Gastroesophageal sphincter (tissue), 4 donors: ENCODE measurements at regions not wholly inside any gene's neighbourhood (a gene's known extent, or its start where the extent isn't known, plus 50 kb on each side); places are given as distances from the start of the nearest gene placed in this dataset.

ENCODE experiments used
- ATAC-seq: fragments of 150-250 bp; one replicate; pipeline ENCODE4 v1.9.1; 2016; ENCODE audit warnings: mild to moderate bottlenecking, moderate library complexity
- H3K27ac ChIP-seq, 4 donors: fragments of 200-600 bp; sonication (generic) in 3 of 4; 1 replicate in 3 of 4; 2 replicates in 1 of 4; pipeline ENCODE4 v1.5.1; 2016 to 2019
- H3K27me3 ChIP-seq: fragments of 200-600 bp; sonication (generic); one replicate; pipeline ENCODE4 v1.5.1; 2019
- H3K36me3 ChIP-seq, 2 donors: fragments of 200-600 bp; sonication (generic); one replicate each; pipeline ENCODE4 v1.5.1; 2019; ENCODE audit warnings: control low read depth in 1 of 2
- H3K4me1 ChIP-seq, 3 donors: fragments of 200-600 bp; sonication (generic); 1 replicate in 2 of 3; 2 replicates in 1 of 3; pipeline ENCODE4 v1.5.1; 2016 to 2019; ENCODE audit warnings: control low read depth in 2 of 3
- H3K4me3 ChIP-seq, 2 donors: fragments of 200-600 bp; sonication (generic); one replicate each; pipeline ENCODE4 v1.5.1; 2019; ENCODE audit warnings: mild to moderate bottlenecking in 1 of 2, moderate library complexity in 1 of 2
- H3K9me3 ChIP-seq, 3 donors: fragments of 200-600 bp; sonication (generic); one replicate each; pipeline ENCODE4 v1.5.1; 2017 to 2019; ENCODE audit warnings: control low read depth in 2 of 3
- EP300 ChIP-seq: sonication (generic); formaldehyde crosslinking; IDR thresholded peaks from one replicate; pipeline ENCODE4 v1.6.1; 2017; ENCODE audit warnings: antibody characterized with exemption, mild to moderate bottlenecking
- POLR2A ChIP-seq, 2 donors: fragments of 450-650 bp; IDR thresholded peaks; one replicate each; pipeline ENCODE4 v1.6.1; 2017; ENCODE audit warnings: antibody characterized with exemption in 2 of 2, mild to moderate bottlenecking in 2 of 2, moderate library complexity in 1 of 2
- POLR2AphosphoS5 ChIP-seq: sonication (generic); formaldehyde crosslinking; IDR thresholded peaks from one replicate; pipeline ENCODE4 v1.6.1; 2017; ENCODE audit warnings: antibody characterized with exemption
- WGBS, 2 donors: methylation state at CpG; one replicate each; pipeline ENCODE4 v1.1.5; 2018; ENCODE audit warnings: low coverage in 1 of 2; 5-methylcytosine and 5-hydroxymethylcytosine counted together
- TF ChIP-seq, protein P1 (sequence below), 4 experiments: fragments of 200-600 bp in 2 of 4; fragments of 450-650 bp in 2 of 4; sonication (generic) in 1 of 4; IDR thresholded peaks; one replicate each; pipeline ENCODE4 v1.5.1; 2017 to 2019; ENCODE audit warnings: antibody characterized with exemption in 4 of 4, mild to moderate bottlenecking in 2 of 4, moderate library complexity in 2 of 4

DNA sequence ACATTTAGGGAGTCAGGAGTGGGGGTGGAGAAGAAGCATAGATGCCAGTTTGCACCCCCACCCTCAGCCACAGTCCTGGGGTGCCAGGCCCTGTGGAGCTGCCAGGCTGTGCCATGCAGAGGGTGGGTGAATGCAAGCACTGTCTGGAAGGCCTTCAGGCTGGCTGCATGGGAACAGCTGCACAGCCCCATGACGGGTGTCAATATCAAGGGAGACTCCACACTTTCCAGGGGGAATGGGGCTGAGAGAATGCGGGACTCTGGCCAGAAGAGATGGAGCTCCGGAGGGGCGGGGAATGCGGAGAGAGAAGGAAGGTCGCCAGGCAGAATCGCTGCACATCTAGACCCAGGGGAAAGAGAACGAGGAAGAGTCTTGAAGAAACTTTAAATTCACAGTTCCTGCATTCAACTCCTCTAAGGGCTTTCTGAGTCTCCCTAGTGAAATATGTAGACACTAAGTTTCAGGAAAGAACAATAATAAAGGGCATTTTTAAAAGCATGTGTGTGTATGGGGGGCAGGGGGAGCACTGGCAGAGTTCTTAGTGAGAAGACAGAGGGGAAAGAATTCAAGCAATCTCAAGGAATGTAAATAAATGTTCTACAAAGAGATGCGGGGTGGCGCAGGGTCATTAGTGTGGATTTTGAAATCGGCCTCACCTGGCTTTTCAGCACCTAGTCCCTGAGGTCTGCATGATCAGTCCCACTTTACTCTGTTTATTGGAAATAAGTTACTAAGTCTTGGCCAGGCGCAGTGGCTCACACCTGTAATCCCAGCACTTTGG, 59.1 kb downstream of the BOD1 start:
- Histone ChIP-seq H3K27ac (peak overlapping the region in 1 of 4 donors; percentile 16), H3K27me3 (no peaks in the 10 kb centered on the region)

DNA sequence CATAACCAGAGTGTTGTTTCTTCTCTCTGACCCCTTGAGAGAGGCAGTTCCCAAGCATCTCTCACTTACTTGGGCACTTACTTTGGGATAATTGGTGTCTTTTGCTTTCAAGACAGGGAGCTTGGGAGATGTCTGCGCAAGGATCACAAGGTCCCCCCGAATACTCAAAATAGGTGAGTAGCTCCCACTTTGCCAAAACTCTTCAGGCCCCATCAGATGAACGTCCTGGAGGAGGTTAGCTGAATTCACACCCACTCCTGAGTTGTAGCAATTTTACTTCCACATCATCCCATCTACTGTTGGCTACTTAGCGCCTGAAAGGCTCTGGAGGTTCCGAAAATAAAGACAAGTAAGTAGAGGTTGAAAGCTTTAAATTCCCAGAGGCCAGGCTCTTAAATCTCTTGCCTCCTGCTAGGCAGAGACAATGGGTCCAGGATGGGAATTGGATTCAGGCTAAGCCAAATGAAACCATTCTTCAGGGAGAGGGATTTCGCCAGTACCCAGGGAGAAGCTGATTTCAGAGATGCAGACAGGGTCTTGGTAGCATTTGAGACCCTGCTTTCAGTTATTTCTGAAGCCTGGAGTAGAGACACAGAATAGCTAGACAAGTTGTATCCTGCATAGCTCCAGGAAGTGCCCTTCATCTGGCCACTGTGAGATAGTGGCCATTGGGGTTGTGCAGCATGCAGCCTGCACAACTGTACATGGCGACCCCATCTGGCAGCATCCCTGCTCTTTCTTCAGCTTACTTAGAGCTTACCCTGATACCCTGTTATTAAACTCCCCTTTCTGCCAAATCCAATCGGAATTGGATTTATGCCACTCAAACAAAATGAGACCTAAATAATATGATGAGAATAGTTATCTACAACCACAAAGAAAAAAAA, 60.1 kb downstream of the BOD1 start:
- Histone ChIP-seq H3K4me3 (no peak overlapping the region), H3K27ac (peak overlapping the region in 1 of 4 donors; percentile 49), H3K36me3 (no peaks in the 10 kb centered on the region), H3K27me3 (no peaks in the 10 kb centered on the region), H3K9me3 (peaks cover 0 to 21% (median 0%) of the 10 kb centered on the region in 3 donors), H3K4me1 (peaks cover 0 to 30% (median 5%) of the 10 kb centered on the region in 3 donors)
- no peak for ATAC-seq
- 91 to 97% methylated on average over 5 to 6 of the region's 8 CpGs for WGBS, 2 donors
- TF ChIP-seq POLR2AphosphoS5 = no peak
- no peak for TF ChIP-seq POLR2A (IDR thresholded peaks at IDR 0.05)
- no peak for TF ChIP-seq EP300
- TF ChIP-seq, protein P1, sequence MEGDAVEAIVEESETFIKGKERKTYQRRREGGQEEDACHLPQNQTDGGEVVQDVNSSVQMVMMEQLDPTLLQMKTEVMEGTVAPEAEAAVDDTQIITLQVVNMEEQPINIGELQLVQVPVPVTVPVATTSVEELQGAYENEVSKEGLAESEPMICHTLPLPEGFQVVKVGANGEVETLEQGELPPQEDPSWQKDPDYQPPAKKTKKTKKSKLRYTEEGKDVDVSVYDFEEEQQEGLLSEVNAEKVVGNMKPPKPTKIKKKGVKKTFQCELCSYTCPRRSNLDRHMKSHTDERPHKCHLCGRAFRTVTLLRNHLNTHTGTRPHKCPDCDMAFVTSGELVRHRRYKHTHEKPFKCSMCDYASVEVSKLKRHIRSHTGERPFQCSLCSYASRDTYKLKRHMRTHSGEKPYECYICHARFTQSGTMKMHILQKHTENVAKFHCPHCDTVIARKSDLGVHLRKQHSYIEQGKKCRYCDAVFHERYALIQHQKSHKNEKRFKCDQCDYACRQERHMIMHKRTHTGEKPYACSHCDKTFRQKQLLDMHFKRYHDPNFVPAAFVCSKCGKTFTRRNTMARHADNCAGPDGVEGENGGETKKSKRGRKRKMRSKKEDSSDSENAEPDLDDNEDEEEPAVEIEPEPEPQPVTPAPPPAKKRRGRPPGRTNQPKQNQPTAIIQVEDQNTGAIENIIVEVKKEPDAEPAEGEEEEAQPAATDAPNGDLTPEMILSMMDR (IDR thresholded peaks at IDR 0.05) = no peak

More for the DNA sequence above, 59.1 kb downstream of the BOD1 start:
- ATAC-seq = no peak
- 18 to 22% methylated on average over 9 to 11 of the region's 12 CpGs for WGBS, 2 donors
- Histone ChIP-seq H3K4me3 (no peak overlapping the region), H3K36me3 (no peaks in the 10 kb centered on the region), H3K4me1 (peaks cover 0 to 30% (median 5%) of the 10 kb centered on the region in 3 donors), H3K9me3 (peaks cover 0 to 24% (median 0%) of the 10 kb centered on the region in 3 donors)
- TF ChIP-seq EP300 (no peak), POLR2AphosphoS5 (no peak), POLR2A (IDR thresholded peaks at IDR 0.05) (no peak)
- TF ChIP-seq, protein P1 (IDR thresholded peaks at IDR 0.05) = no peak

DNA sequence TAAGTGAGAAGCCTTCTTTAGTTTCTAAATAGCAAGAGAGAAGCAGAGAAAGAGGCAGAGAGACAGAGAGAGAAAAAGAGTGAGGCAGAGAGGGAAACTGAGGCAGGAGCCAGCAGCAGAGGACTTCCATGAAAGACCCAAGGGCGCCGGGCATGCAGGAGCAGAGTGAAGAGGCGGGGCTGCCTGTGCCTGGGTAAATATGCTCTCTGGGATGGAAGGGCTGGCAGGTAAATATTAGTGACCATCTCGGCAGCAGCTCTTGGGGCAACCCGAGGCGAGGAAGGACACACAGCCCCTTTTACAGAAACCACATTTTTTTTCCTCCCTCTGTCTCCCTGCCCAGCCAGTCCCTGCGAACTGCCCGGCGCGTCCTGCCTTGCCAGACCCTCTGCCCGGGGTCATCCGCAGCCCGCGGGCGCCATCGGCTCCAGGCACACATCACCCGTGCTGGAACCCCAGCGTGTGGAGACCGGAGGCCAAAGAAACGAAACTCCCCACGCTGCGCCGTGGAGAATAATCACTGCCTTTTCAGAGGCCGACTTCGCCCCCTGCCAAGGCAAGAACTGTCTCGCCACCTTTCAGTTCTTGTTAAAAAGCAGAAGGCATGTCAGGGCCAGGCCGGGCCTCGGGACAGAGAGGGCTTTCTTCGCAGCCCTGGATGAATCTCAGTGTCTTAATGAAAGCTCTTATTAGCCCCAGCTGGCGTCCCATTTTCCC, 61.3 kb downstream of the BOD1 start:
- no peak for ATAC-seq
- Histone ChIP-seq H3K27me3 (no peaks in the 10 kb centered on the region), H3K4me3 (no peak overlapping the region), H3K27ac (peak overlapping the region in 2 of 4 donors; percentile 41 to 49), H3K4me1 (peaks cover 0 to 30% (median 5%) of the 10 kb centered on the region in 3 donors), H3K36me3 (no peaks in the 10 kb centered on the region), H3K9me3 (peaks cover 0 to 8% (median 0%) of the 10 kb centered on the region in 3 donors)
- no peak for TF ChIP-seq POLR2AphosphoS5
- TF ChIP-seq POLR2A (IDR thresholded peaks at IDR 0.05) = no peak
- TF ChIP-seq EP300 = no peak
- TF ChIP-seq, protein P1 (IDR thresholded peaks at IDR 0.05) = no peak
- whole genome bisulfite sequencing, 2 donors = 65 to 83% methylated on average over 7 to 8 of the region's 30 CpGs

DNA sequence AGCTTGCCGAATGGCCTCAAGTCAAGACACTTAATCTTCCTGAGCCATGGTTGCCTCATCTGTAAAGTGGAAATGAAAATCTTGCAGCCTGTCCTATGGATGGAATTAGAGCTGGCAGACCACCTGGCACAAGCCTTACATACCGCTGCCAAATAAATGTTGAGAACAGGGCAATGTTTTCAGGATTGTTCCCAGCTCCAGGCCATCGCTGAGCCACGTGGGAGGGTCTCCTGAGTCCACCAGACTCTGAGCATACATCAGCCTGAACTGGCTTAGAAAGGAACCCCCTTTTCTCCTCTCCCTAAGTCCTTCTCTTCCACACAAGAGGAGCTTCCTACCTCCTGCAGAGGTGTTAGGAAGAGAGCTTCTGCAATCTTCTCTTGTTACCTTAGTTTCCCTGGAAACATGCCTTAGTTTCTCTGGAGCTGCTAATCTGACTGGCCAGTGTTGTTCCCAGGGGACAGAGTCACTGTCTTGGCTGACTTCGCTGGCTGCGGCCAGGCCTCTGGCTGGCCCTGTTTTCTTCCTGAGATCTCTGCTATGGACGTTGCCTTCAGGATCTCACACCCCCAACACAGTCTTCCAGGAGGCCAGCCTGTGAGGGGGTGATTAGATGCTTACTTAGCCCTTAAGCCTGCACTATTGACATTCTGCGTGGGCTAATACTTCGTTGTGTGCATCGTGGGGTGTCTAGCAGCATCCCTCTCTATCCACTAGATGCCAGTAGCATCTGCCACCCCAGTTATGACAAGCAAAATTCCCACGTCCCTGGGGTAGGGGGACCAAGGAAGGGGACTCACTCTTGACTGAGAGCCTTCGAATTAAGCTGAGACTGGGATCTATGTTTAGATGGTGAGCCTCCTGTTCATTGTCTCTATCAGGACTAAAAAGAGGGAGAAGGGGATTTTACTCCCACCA, 62.2 kb downstream of the BOD1 start:
- H3K27me3 ChIP-seq = no peaks in the 10 kb centered on the region
- no peaks in the 10 kb centered on the region for H3K36me3 ChIP-seq
- no peak overlapping the region for H3K4me3 ChIP-seq
- H3K4me1 ChIP-seq = peaks cover 0 to 30% (median 5%) of the 10 kb centered on the region in 3 donors
- H3K9me3 ChIP-seq = no peaks in the 10 kb centered on the region
- peak; percentile 9 for ATAC-seq
- WGBS, 2 donors = 29 to 60% methylated on average over 3 to 7 of the region's 12 CpGs
- H3K27ac ChIP-seq = peak overlapping the region in 1 of 4 donors; percentile 12
- TF ChIP-seq POLR2AphosphoS5 (no peak), EP300 (no peak), POLR2A (IDR thresholded peaks at IDR 0.05) (no peak)
- TF ChIP-seq, protein P1 (IDR thresholded peaks at IDR 0.05) = no peak
